Inflammatory macrophage treated with lipopolysaccharide for 1 hour (primary cell): ENCODE measurements at regions not wholly inside any gene's neighbourhood (a gene's known extent, or its start where the extent isn't known, plus 50 kb on each side); places are given as distances from the start of the nearest gene placed in this dataset.
"Not testable (repeated sequence)": the region's sequence is repeated elsewhere in the genome, so short reads cannot be mapped to it uniquely, and the experiment has no call there.

ENCODE experiments used
- DNase-seq, 2 donors: peaks; one replicate each; pipeline ENCODE4 v3.0.0-alpha.2; 2020 to 2022

GRCh38 chr2:224173210-224173609 is 134.1 kb upstream of the SERPINE2 start:
- DNase-seq: no peak

DNA sequence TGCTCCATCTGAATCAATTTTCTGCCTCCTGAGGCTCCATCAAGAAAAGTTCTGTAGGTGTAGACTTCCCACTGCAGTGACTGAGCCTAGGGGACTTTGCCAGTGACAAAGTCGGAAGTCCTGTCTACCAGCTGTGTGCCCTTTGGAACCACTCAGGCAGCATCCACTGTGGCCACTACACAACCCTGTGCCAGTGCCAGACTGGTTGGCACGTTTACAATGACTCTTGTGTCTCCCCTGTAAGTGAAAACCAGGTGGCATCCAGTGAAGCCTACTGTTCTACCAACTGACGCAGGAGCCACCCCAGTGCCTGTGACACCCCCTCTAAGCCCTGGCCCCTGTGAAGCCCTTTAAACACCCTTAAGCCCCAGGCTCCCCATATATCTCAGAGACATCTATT is 132.1 kb upstream of the SERPINE2 start:
- DNase-seq: no peak

- no peak for DNase-seq
Observed at GRCh38 chr2:224169847-224170246, 130.8 kb upstream of the SERPINE2 start.

GRCh38 chr2:224167781-224168180 is 128.7 kb upstream of the SERPINE2 start:
- not testable (repeated sequence) for DNase-seq

DNA sequence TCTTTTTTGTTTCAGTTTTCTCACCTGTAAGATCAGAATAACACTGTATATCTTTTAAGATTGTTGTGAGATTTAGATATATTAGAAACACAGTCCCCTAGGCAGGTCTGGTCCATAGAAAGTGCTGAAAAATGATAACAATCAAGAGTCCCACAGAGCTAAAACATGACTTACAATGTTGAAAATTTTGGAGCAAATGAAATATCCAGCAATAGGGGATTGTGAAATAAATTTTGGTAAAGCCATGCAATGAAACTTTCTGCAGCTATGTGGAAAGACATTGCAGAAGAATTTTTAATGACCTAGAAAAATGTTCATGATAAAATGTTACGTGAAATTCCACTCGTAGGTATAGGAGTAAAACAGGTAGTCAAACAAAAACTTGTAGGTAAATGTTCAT is 127.6 kb upstream of the SERPINE2 start:
- DNase-seq: no peak

GRCh38 chr2:224165901-224166319 is 126.8 kb upstream of the SERPINE2 start:
- no peak for DNase-seq

GRCh38 chr2:224163566-224164307 is 124.7 kb upstream of the SERPINE2 start:
- DNase-seq: no peak

GRCh38 chr2:224162122-224162521 is 123.0 kb upstream of the SERPINE2 start:
- no peak for DNase-seq

DNA sequence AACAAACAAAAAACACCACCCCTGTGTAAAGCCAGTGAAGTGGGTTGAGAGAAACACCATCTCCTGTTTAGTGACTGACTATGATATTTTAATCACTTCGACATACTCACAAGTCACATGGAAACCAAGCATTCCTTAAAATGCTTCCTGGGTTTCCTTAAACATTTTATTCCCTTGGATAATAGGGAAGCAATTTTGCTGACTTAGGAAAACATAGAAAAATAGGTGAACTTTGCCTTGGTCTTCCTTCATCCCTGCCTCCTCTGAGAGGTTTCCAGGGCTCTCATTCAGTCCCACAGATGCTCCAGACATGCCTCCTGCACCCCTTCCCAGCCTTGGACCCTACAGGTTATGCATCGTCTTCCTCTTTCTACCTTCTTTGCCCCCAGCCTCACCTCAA is 122.6 kb upstream of the SERPINE2 start:
- no peak for DNase-seq

DNA sequence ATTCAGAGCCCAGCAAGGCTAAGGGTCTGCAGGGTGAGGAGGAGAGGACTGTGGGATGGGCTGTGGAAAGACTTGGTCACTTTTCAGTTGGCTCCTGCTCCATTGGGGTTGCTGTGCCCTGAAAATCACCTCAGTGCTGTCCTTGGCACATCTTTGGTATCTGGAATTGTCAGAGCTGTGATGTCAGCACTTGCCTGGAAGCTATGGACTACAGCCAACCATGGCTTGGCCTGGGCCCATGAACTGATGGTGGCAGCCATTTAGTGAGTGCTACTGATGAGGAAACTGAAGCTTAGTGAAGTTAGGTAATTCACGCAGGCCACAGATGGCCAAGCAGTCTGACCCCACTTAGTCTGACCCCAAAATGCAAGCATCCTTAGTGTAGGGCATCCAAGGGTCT is 121.8 kb upstream of the SERPINE2 start:
- DNase-seq: no peak

- DNase-seq: no peak
Observed at GRCh38 chr2:224159345-224159928, 120.4 kb upstream of the SERPINE2 start.

GRCh38 chr2:224158831-224159230 is 119.7 kb upstream of the SERPINE2 start:
- DNase-seq: no peak

DNA sequence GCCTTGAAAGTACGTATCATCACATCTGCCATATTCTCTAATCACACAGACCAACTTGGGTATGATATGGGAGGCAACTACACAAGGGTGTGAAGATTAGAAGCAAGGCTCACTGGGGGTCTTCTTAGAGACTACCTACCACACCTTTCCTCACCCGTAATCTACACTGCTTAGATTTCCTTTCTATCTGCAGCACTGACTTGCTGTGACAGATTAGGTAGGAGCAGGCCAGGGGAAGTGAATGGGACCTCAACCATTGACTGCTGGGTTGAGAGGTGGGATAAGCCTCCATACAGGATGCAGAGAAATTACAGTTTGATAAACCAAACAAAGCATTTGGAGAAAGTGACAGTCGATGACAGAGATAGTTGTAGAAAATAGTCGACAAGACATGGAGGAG is 119.0 kb upstream of the SERPINE2 start:
- DNase-seq: no peak

DNA sequence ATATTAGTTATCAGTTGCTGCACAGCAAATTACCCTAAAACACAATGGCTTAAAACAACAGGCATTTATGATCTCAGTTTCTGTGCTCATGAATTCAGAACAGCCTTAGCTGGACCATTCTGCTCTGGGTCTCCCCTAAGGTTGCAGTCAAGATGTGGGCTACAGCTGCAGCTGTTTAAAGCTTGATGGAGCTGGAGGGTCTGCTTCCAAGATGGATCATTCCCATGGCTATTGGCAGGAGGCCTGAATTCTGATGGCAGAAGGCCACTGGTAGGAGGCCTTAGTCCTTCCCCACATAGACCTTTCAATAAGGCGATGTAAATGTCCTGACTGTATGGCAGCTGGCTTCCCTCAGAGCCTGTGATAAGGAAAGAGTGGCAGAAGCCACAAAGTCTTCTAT is 118.6 kb upstream of the SERPINE2 start:
- no peak for DNase-seq

DNA sequence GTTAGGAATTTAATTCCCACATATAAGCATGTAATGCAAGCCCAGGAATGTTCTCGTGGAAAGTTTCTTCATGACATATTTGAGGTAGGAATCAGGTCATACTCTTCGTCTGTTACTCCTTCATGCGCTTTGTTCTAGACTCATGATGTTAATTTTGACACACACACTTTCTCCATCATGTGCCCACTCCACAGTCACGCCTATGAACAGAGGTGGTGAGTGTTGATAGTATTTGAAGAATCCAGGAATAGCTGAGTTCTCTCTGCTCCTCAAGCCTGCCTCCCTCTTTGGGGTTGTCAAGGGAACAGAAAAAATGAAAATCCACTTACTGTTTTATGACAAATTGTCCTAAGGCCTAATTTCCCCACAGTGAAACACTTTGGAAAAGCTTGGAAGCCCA is 117.3 kb upstream of the SERPINE2 start:
- no peak for DNase-seq

- DNase-seq: no peak
Observed at GRCh38 chr2:224155896-224156295, 116.8 kb upstream of the SERPINE2 start.

DNA sequence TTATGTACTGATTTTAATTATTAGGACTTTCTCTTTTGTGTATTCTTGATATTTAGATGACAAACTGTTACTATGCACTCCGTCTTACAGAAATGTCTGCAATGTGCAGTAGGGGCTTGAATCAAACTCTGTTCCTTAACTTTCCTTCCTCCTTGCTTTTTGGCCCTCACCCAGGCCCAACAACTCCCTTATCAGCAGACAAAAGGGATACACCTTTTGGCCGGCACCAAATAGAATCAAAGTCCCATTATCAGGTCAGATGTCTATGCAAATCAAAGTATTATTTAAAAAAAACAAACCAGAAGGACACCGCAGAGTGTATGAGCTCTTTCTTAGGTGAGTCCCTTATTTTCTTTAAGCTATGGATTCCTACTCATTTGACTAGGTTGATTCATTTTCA is 116.3 kb upstream of the SERPINE2 start:
- DNase-seq: no peak

DNA sequence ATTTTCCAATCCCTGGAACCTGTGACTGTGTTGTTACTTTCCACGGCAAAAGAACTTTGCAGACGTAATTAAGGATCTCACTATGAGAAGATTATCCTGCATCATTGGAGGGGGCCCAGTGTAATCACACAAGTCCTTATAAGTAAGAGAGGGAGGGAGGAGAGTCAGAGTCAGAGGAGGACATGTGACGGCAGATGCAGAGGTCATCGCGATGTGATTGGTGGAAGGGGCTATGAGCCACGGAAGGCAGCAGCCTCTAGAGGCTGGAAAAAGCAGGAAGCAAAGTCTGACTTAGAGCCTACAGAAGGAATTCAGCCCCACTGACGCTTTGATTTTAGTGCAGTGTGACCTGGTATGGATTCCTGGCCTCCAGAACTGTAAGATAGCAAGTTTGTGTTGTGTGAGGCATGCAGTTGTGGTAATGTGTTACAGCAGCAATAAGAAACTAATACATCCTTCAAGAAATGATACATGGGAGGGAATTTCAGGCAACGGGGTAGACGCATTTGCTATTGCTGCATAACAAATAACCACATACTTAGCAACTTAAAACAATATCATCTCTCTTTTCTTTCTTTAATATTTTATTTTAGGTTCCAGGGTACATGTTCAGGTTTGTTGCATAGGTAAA is 112.7 kb upstream of the SERPINE2 start:
- DNase-seq: no peak

GRCh38 chr2:224151161-224151560 is 112.1 kb upstream of the SERPINE2 start:
- no peak for DNase-seq

GRCh38 chr2:224148058-224148457 is 109.0 kb upstream of the SERPINE2 start:
- DNase-seq: not testable (repeated sequence)

GRCh38 chr2:224147174-224147573 is 108.1 kb upstream of the SERPINE2 start:
- no peak for DNase-seq

DNA sequence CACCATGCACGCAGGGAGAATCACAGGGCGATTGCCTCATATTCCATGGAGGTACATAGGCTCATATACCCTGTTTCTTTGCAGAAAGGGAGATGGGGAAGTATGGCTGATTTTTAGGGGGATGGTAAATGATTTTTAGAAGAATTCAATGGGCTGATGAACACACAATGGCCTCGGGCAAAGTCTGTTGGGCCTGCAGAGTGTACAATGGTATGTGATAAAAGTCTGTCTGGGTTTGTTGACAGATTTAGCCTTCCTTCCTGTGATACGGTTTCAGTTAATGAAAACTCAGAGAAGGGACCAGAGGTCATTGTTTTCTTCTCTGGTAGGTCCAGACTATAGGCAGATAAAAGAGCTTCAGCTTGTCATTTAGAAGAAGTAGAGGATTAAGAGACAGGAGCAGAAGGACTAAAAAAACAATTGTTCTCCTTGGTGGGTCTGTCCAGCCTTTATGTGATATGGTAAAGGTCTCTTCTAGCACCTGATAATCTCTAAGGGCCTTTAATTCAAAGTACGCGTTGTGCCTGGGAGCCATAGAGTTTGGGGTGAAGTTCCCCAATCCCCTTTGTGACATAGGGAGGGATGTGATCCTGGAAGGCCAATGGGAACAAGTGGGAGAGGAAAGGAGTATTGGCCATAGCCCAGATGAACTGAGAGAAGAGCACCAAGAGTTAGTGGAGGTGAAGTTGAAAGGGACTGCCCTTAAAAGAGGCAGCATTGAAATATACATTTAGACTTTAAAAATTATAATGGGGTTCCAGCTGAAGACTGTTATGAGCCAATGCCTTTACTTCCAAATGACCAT is 107.5 kb upstream of the SERPINE2 start:
- no peak for DNase-seq

GRCh38 chr2:224145751-224146355 is 106.8 kb upstream of the SERPINE2 start:
- DNase-seq: no peak
